MM.1S (cell line): ENCODE measurements at regions not wholly inside any gene's neighbourhood (a gene's known extent, or its start where the extent isn't known, plus 50 kb on each side); places are given as distances from the start of the nearest gene placed in this dataset.

ENCODE experiments used
- DNase-seq: peaks from one replicate; pipeline ENCODE4 v3.0.0-alpha.2; 2015
- H2AFZ ChIP-seq: fragments of 300-600 bp; sonication (generic); 2 replicates; pipeline ENCODE4 v1.6.0; 2016; ENCODE audit warnings: antibody characterized with exemption, low read length
- H3F3A ChIP-seq: fragments of 300-600 bp; sonication (generic); 2 replicates; pipeline ENCODE4 v1.6.1; 2016; ENCODE audit warnings: mild to moderate bottlenecking, antibody characterized with exemption, low read length, moderate library complexity, mixed read lengths; ENCODE audit not compliant: insufficient read depth
- H3K27ac ChIP-seq: fragments of 300-600 bp; sonication (generic); 2 replicates; pipeline ENCODE4 v1.5.1; 2016; ENCODE audit warnings: mild to moderate bottlenecking, low read length
- H3K27me3 ChIP-seq: fragments of 300-600 bp; sonication (generic); replicated peaks from 2 replicates; pipeline ENCODE4 v1.6.0; 2016; ENCODE audit warnings: low read length; ENCODE audit not compliant: insufficient read depth
- H3K36me3 ChIP-seq: fragments of 300-600 bp; sonication (generic); replicated peaks from 2 replicates; pipeline ENCODE4 v1.6.1; 2016; ENCODE audit warnings: mild to moderate bottlenecking, low read length, mixed read lengths; ENCODE audit not compliant: insufficient read depth
- H3K4me1 ChIP-seq: fragments of 300-600 bp; sonication (generic); 2 replicates; pipeline ENCODE4 v1.6.1; 2016; ENCODE audit warnings: low read length, mixed read lengths
- H3K4me2 ChIP-seq: fragments of 300-600 bp; sonication (generic); 2 replicates; pipeline ENCODE4 v1.6.0; 2016; ENCODE audit warnings: low read depth, low read length
- H3K4me3 ChIP-seq: fragments of 300-600 bp; sonication (generic); 2 replicates; pipeline ENCODE4 v1.5.1; 2016; ENCODE audit warnings: low read length, mixed read lengths
- H3K79me2 ChIP-seq: fragments of 300-600 bp; sonication (generic); 2 replicates; pipeline ENCODE4 v1.6.1; 2016; ENCODE audit warnings: mixed run types, low read length, mixed read lengths
- H3K9ac ChIP-seq: fragments of 300-600 bp; sonication (generic); 2 replicates; pipeline ENCODE4 v1.6.1; 2016; ENCODE audit warnings: low read length, mixed read lengths
- H3K9me2 ChIP-seq: fragments of 300-600 bp; sonication (generic); replicated peaks from 2 replicates; pipeline ENCODE4 v1.6.1; 2016; ENCODE audit warnings: mild to moderate bottlenecking, low read length, mixed read lengths; ENCODE audit not compliant: insufficient read depth
- H3K9me3 ChIP-seq: fragments of 300-600 bp; sonication (generic); replicated peaks from 2 replicates; pipeline ENCODE4 v1.6.1; 2016; ENCODE audit warnings: mild to moderate bottlenecking, low read length, mixed read lengths; ENCODE audit not compliant: insufficient read depth
- H4K20me1 ChIP-seq: fragments of 300-600 bp; sonication (generic); 2 replicates; pipeline ENCODE4 v1.6.1; 2016; ENCODE audit warnings: mild to moderate bottlenecking, low read length, moderate library complexity, mixed read lengths; ENCODE audit not compliant: insufficient read depth
- EZH2 ChIP-seq: fragments of 300-600 bp; sonication (generic); optimal IDR thresholded peaks from 2 replicates; pipeline ENCODE3; 2017; ENCODE audit warnings: low read depth, mild to moderate bottlenecking, antibody characterized with exemption, low read length, mixed read lengths
- EZH2phosphoT487 ChIP-seq: fragments of 300-600 bp; sonication (generic); IDR thresholded peaks from 2 replicates; pipeline ENCODE4 v1.6.1; 2018; ENCODE audit warnings: antibody characterized with exemption, low read length
- TF ChIP-seq, protein P1 (sequence below): fragments of 300-600 bp; sonication (generic); IDR thresholded peaks from 2 replicates; pipeline ENCODE4 v1.5.1; 2016; ENCODE audit warnings: antibody characterized with exemption, low read length, mixed read lengths

DNA sequence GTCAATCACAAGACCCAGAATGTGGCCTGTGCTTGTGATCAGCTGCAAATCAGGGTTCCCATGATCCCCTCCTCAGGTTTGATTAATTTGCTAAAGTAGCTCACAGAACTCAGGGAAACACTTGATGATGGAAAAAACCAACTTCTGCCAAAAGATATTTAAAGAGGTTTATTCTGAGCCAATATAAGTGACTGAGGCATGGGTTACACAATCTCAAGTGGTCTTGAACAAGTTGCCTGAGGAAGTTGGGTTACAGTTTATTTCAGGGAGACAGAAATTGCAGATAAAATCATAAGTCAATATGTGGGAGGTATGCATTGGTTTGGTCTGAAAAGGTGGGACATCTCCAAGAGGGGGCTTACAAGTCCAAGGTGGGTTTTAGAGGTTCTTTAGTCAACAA lies 243.1 kb downstream of the S1PR1 start:
- no peaks in the 10 kb centered on the region for H3K4me1 ChIP-seq

GRCh38 chr1:101482306-101482705 lies 245.5 kb downstream of the S1PR1 start:
- Histone ChIP-seq H3K9me2 (no peaks in the 10 kb centered on the region), H3K4me2 (no peak overlapping the region), H3K4me3 (no peak overlapping the region), H3K9me3 (no peaks in the 10 kb centered on the region), H4K20me1 (no peaks in the 10 kb centered on the region), H3F3A (no peaks in the 10 kb centered on the region), H3K27ac (no peak overlapping the region), H3K9ac (no peak overlapping the region), H3K36me3 (no peaks in the 10 kb centered on the region), H3K79me2 (no peaks in the 10 kb centered on the region), H3K4me1 (no peaks in the 10 kb centered on the region), H2AFZ (no peak overlapping the region), H3K27me3 (no peaks in the 10 kb centered on the region)
- no peak for DNase-seq
- TF ChIP-seq EZH2phosphoT487, result no peak
- no peak for TF ChIP-seq EZH2
- TF ChIP-seq, protein P1, sequence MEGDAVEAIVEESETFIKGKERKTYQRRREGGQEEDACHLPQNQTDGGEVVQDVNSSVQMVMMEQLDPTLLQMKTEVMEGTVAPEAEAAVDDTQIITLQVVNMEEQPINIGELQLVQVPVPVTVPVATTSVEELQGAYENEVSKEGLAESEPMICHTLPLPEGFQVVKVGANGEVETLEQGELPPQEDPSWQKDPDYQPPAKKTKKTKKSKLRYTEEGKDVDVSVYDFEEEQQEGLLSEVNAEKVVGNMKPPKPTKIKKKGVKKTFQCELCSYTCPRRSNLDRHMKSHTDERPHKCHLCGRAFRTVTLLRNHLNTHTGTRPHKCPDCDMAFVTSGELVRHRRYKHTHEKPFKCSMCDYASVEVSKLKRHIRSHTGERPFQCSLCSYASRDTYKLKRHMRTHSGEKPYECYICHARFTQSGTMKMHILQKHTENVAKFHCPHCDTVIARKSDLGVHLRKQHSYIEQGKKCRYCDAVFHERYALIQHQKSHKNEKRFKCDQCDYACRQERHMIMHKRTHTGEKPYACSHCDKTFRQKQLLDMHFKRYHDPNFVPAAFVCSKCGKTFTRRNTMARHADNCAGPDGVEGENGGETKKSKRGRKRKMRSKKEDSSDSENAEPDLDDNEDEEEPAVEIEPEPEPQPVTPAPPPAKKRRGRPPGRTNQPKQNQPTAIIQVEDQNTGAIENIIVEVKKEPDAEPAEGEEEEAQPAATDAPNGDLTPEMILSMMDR, result no peak

More for the DNA sequence above, 243.1 kb downstream of the S1PR1 start:
- no peaks in the 10 kb centered on the region for H3K9me3 ChIP-seq
- H2AFZ ChIP-seq, result no peak overlapping the region
- DNase-seq, result no peak
- no peaks in the 10 kb centered on the region for H3K36me3 ChIP-seq
- TF ChIP-seq EZH2phosphoT487, result no peak
- H3K27ac ChIP-seq, result no peak overlapping the region
- no peaks in the 10 kb centered on the region for H4K20me1 ChIP-seq
- no peaks in the 10 kb centered on the region for H3K27me3 ChIP-seq
- H3K4me3 ChIP-seq, result no peak overlapping the region
- H3K9me2 ChIP-seq, result no peaks in the 10 kb centered on the region
- no peaks in the 10 kb centered on the region for H3F3A ChIP-seq
- no peak overlapping the region for H3K4me2 ChIP-seq
- no peaks in the 10 kb centered on the region for H3K79me2 ChIP-seq
- H3K9ac ChIP-seq, result no peak overlapping the region

- H3K4me1 ChIP-seq, result no peaks in the 10 kb centered on the region
- DNase-seq, result no peak
- H4K20me1 ChIP-seq, result no peaks in the 10 kb centered on the region
- no peaks in the 10 kb centered on the region for H3K36me3 ChIP-seq
- no peaks in the 10 kb centered on the region for H3F3A ChIP-seq
- no peaks in the 10 kb centered on the region for H3K27me3 ChIP-seq
- no peak overlapping the region for H3K27ac ChIP-seq
- H3K9ac ChIP-seq, result no peak overlapping the region
- H2AFZ ChIP-seq, result no peak overlapping the region
- H3K9me2 ChIP-seq, result no peaks in the 10 kb centered on the region
- no peak overlapping the region for H3K4me2 ChIP-seq
- TF ChIP-seq EZH2phosphoT487 (no peak), EZH2 (no peak)
- TF ChIP-seq, protein P1, result no peak
- no peaks in the 10 kb centered on the region for H3K9me3 ChIP-seq
- no peaks in the 10 kb centered on the region for H3K79me2 ChIP-seq
- no peak overlapping the region for H3K4me3 ChIP-seq
Measured at GRCh38 chr1:101483982-101484688, 247.3 kb downstream of the S1PR1 start.

DNA sequence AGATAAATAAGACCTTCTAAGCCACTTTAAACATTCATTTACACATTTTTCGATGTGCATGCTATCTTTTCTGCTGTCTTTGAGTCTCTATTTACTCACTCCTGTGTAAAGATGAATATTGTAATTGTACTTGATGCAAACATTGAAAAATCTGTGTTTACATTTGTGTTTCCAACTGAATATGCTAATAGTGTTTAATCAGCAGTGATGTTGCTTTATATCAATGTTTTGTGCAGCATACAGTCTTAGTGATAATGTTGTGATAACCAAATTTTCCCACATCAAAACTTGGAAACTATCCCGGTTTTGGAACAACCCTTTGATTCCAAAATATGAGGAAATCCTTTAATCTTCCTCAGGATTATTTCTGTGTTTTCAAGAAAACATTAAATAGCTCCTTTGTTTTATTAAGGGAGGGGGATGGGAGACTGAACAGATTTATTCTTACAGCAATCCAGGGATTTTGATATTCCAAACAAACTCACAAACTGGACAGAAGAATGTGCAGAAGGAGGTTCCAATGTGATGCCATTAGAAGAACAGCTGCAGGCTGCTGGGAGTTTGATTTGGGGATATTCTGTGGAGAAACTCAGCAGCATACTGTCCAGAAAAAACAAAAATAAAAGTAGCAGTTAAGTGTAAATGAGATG lies 248.0 kb downstream of the S1PR1 start:
- Histone ChIP-seq H3K79me2 (no peaks in the 10 kb centered on the region), H3K9me3 (no peaks in the 10 kb centered on the region), H4K20me1 (no peaks in the 10 kb centered on the region), H3K9ac (no peak overlapping the region), H3K4me1 (no peaks in the 10 kb centered on the region), H3K4me3 (no peak overlapping the region), H3F3A (no peaks in the 10 kb centered on the region), H3K9me2 (no peaks in the 10 kb centered on the region), H3K36me3 (no peaks in the 10 kb centered on the region), H3K27ac (no peak overlapping the region), H3K4me2 (no peak overlapping the region), H3K27me3 (no peaks in the 10 kb centered on the region), H2AFZ (no peak overlapping the region)
- DNase-seq, result no peak
- no peak for TF ChIP-seq EZH2
- TF ChIP-seq, protein P1, result no peak
- TF ChIP-seq EZH2phosphoT487, result no peak
